ENCODE measurements at regions not wholly inside any gene's neighbourhood (a gene's known extent, or its start where the extent isn't known, plus 50 kb on each side); places are given as distances from the start of the nearest gene placed in this dataset.

DNA sequence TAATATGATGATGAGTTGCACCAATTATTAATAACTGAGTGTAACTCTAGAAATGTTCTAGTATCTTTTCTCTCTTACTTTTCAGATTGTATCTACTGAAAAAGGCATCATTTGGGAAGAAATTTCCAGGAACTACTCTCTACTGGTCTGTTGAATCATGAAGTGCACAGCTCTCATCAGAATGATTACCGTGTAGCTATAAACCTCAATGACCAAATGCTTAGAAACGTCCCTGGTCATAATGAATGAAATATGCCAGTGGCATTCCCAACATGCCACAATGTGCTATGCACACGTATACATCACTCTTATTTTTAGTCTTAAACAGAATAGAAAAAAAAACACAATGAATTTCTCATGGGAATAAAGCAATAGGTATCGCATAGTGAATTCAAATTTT, 534.3 kb upstream of the OLFM3 start:
- TF ChIP-seq, protein P1, sequence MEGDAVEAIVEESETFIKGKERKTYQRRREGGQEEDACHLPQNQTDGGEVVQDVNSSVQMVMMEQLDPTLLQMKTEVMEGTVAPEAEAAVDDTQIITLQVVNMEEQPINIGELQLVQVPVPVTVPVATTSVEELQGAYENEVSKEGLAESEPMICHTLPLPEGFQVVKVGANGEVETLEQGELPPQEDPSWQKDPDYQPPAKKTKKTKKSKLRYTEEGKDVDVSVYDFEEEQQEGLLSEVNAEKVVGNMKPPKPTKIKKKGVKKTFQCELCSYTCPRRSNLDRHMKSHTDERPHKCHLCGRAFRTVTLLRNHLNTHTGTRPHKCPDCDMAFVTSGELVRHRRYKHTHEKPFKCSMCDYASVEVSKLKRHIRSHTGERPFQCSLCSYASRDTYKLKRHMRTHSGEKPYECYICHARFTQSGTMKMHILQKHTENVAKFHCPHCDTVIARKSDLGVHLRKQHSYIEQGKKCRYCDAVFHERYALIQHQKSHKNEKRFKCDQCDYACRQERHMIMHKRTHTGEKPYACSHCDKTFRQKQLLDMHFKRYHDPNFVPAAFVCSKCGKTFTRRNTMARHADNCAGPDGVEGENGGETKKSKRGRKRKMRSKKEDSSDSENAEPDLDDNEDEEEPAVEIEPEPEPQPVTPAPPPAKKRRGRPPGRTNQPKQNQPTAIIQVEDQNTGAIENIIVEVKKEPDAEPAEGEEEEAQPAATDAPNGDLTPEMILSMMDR (IDR thresholded peaks at IDR 0.05), result no peak
- no peak for TF ChIP-seq ZFX (IDR thresholded peaks at IDR 0.05; ENCODE audit: borderline replicate concordance)
